K562 (cell line): ENCODE measurements at regions not wholly inside any gene's neighbourhood (a gene's known extent, or its start where the extent isn't known, plus 50 kb on each side); places are given as distances from the start of the nearest gene placed in this dataset.

ENCODE experiments used
- ATAC-seq: fragments of 200-7000 bp; cut with Tn5 transposase; 3 replicates; pipeline ENCODE4 v1.9.1; 2020; ENCODE audit warnings: moderate library complexity
- BruUV-seq: library from RNA; stranded (reverse); fragments of 400-500 nt; replicated peaks from 2 replicates; lab custom pipeline; 2021; lab: Mats Ljungman, UMichigan
- CTCF ChIA-PET: fragments of 300-600 bp; formaldehyde crosslinking; extraction: SDS; loops from one replicate; lab custom pipeline; 2021; ENCODE audit warnings: low intra/inter-chr PET ratio; lab: Yijun Ruan, JAX
- POLR2A ChIA-PET: fragments of 300-600, 350-650 bp; sonication (Branson Sonifier 250); formaldehyde crosslinking; extraction: SDS; loops from one replicate; lab custom pipeline; 2021; ENCODE audit warnings: antibody characterized with exemption, inconsistent platforms; lab: Yijun Ruan, JAX
- DNase-seq, 4 experiments: peaks; one replicate each; pipeline versions ENCODE4 v3.0.0 to v3.0.0-alpha.2; 2011 to 2018; ENCODE audit warnings: low spot score in 3 of 4, mixed read lengths in 3 of 4; ENCODE audit errors: extremely low read depth in 1 of 4
- FAIRE-seq: peaks from 2 replicates; lab custom pipeline; 2011; peaks lifted over from hg19 to GRCh38; lab: Jason Lieb, UNC
- H2AFZ ChIP-seq: 2 replicates; pipeline ENCODE4 v1.6.0; 2011; ENCODE audit warnings: low read depth, low read length, control low read depth, inconsistent platforms
- H3K27ac ChIP-seq: fragments of 200-600 bp; 3 replicates; pipeline ENCODE4 v1.8.0; 2011; ENCODE audit warnings: low read depth, mild to moderate bottlenecking, control low read depth, inconsistent platforms, low read length, moderate library complexity, mixed read lengths; ENCODE audit errors: extremely low read depth
- H3K27me3 ChIP-seq, 2 experiments: fragments of 300-600 bp in 1 of 2; 2 replicates in 1 of 2; 3 replicates in 1 of 2; pipeline versions ENCODE4 v1.6.0 to v1.8.0; 2011; ENCODE audit warnings: inconsistent platforms in 2 of 2, low read length in 2 of 2, mild to moderate bottlenecking in 1 of 2, mixed read lengths in 1 of 2, moderate library complexity in 1 of 2; ENCODE audit not compliant: control insufficient read depth in 2 of 2, insufficient read depth in 2 of 2
- H3K36me3 ChIP-seq: fragments of 300-600 bp; 3 replicates; pipeline ENCODE4 v1.8.0; 2011; ENCODE audit warnings: mild to moderate bottlenecking, low read length, inconsistent platforms; ENCODE audit not compliant: control insufficient read depth, insufficient read depth
- H3K4me1 ChIP-seq, 2 experiments: fragments of 200-600 bp in 1 of 2; replicated peaks in 1 of 2; 2 replicates in 1 of 2; 3 replicates in 1 of 2; pipeline versions ENCODE4 v1.5.1 to v1.8.0; 2011; ENCODE audit warnings: inconsistent platforms in 2 of 2, low read length in 2 of 2, mild to moderate bottlenecking in 1 of 2, mixed read lengths in 1 of 2, moderate library complexity in 1 of 2; ENCODE audit not compliant: control insufficient read depth in 2 of 2, insufficient read depth in 2 of 2
- H3K4me2 ChIP-seq: 2 replicates; pipeline ENCODE4 v1.6.1; 2011; ENCODE audit warnings: low read length, control low read depth, inconsistent platforms, mixed read lengths; ENCODE audit not compliant: insufficient read depth
- H3K4me3 ChIP-seq: fragments of 200-600 bp; sonication (generic), shearing (Covaris generic); 2 replicates; pipeline ENCODE4 v1.5.1; 2016; ENCODE audit warnings: control low read depth, inconsistent platforms
- H3K79me2 ChIP-seq: fragments of 200-600 bp; 3 replicates; pipeline ENCODE4 v1.8.0; 2011; ENCODE audit warnings: low read length, inconsistent platforms; ENCODE audit not compliant: control insufficient read depth, insufficient read depth
- H3K9ac ChIP-seq, 2 experiments: 2 replicates each; pipeline versions ENCODE4 v1.6.0 to v1.6.1; 2011; ENCODE audit warnings: low read depth in 2 of 2, low read length in 2 of 2, control low read depth in 1 of 2, inconsistent platforms in 1 of 2, mild to moderate bottlenecking in 1 of 2, mixed read lengths in 1 of 2; ENCODE audit not compliant: insufficient read depth in 1 of 2
- H3K9me1 ChIP-seq: one replicate; pipeline ENCODE4 v1.6.0; 2011; ENCODE audit warnings: inconsistent platforms, mild to moderate bottlenecking, low read length, moderate library complexity; ENCODE audit not compliant: control insufficient read depth, insufficient read depth
- H3K9me3 ChIP-seq: replicated peaks from 2 replicates; pipeline ENCODE4 v1.5.1; 2011; ENCODE audit warnings: low read depth, low read length, inconsistent platforms; ENCODE audit not compliant: control insufficient read depth, insufficient read depth
- H4K20me1 ChIP-seq: replicated peaks from 2 replicates; pipeline ENCODE4 v1.6.1; 2011; ENCODE audit warnings: low read length, inconsistent platforms, mixed read lengths; ENCODE audit not compliant: control insufficient read depth, insufficient read depth
- CHD1 ChIP-seq: fragments of 200-600 bp; sonication (generic); IDR thresholded peaks from one replicate; pipeline ENCODE4 v1.6.1; 2012; ENCODE audit warnings: mild to moderate bottlenecking, moderate library complexity, low read length, inconsistent platforms
- E2F3 ChIP-seq: fragments of 250-450 bp; sonication (Bioruptor Pico); IDR thresholded peaks from 2 replicates; pipeline ENCODE4 v1.4.0; 2020; ENCODE audit warnings: mild to moderate bottlenecking
- ELF4 ChIP-seq: fragments of 450-650 bp; formaldehyde crosslinking; IDR thresholded peaks from 2 replicates; pipeline ENCODE4 v1.4.0; 2022; ENCODE audit warnings: missing genetic modification characterization
- EP400 ChIP-seq: fragments of 450-650 bp; IDR thresholded peaks from 2 replicates; pipeline ENCODE4 v1.6.1; 2017; ENCODE audit warnings: antibody characterized with exemption, mild to moderate bottlenecking, moderate library complexity
- ETS2 ChIP-seq: IDR thresholded peaks from 2 replicates; pipeline ENCODE4 v1.6.1; 2016; ENCODE audit warnings: borderline replicate concordance, missing genetic modification characterization, mild to moderate bottlenecking, moderate library complexity, missing compliant biosample characterization; ENCODE audit not compliant: poor library complexity, severe bottlenecking
- LARP7 ChIP-seq: fragments of 450-650 bp; IDR thresholded peaks from 2 replicates; pipeline ENCODE4 v1.6.1; 2016
- MEF2D ChIP-seq: conservative IDR thresholded peaks from 2 replicates; pipeline ENCODE4 v1.6.1; 2016; ENCODE audit warnings: low read depth, missing genetic modification characterization, missing compliant biosample characterization
- MXI1 ChIP-seq: IDR thresholded peaks from 2 replicates; pipeline ENCODE4 v1.6.1; 2011; ENCODE audit warnings: low read depth, mild to moderate bottlenecking, improper control_type of control experiment, low read length
- MYBL2 ChIP-seq, 2 experiments: fragments of 450-650 bp in 1 of 2; sonication (generic) in 1 of 2; formaldehyde crosslinking in 1 of 2; IDR thresholded peaks; 2 replicates each; pipeline versions ENCODE4 v1.6.1 to v1.8.1; 2017 to 2022; ENCODE audit warnings: borderline replicate concordance in 1 of 2, inconsistent platforms in 1 of 2, low read depth in 1 of 2, mild to moderate bottlenecking in 1 of 2, missing genetic modification reagents in 1 of 2, moderate library complexity in 1 of 2
- NFE2L1 ChIP-seq: fragments of 450-650 bp; IDR thresholded peaks from 2 replicates; pipeline ENCODE4 v1.6.1; 2016; ENCODE audit warnings: missing genetic modification characterization, low read depth, mild to moderate bottlenecking, missing compliant biosample characterization, moderate library complexity, borderline replicate concordance
- POLR2G ChIP-seq: fragments of 200-400 bp; formaldehyde crosslinking; IDR thresholded peaks from 2 replicates; pipeline ENCODE4 v1.6.1; 2017; ENCODE audit warnings: low read depth, mild to moderate bottlenecking, antibody characterized with exemption, low read length, moderate library complexity
- RBFOX2 ChIP-seq: fragments of 200-400 bp; formaldehyde crosslinking; IDR thresholded peaks from 2 replicates; pipeline ENCODE4 v1.6.1; 2017; ENCODE audit warnings: low read depth, mild to moderate bottlenecking, low read length, moderate library complexity
- TBP ChIP-seq: optimal IDR thresholded peaks from 2 replicates; pipeline ENCODE3; 2011; ENCODE audit warnings: low read depth, low read length, improper control_type of control experiment
- ZC3H8 ChIP-seq: fragments of 450-650 bp; IDR thresholded peaks from 2 replicates; pipeline ENCODE4 v1.6.1; 2017
- ZKSCAN3 ChIP-seq: fragments of 250-450 bp; sonication (Bioruptor Pico); IDR thresholded peaks from 2 replicates; pipeline ENCODE4 v1.4.0; 2020
- WGBS: fragments of 100-300 bp; shearing (Covaris generic); methylation state at CpG from one replicate; pipeline ENCODE4 v1.1.6; 2016; ENCODE audit warnings: low coverage, mixed read lengths; ENCODE audit not compliant: insufficient coverage; ENCODE audit errors: missing lambda C conversion rate; 5-methylcytosine and 5-hydroxymethylcytosine counted together
- in situ Hi-C: fragments of 300-500 bp; cut with MboI; formaldehyde crosslinking; loops from 4 replicates; pipeline ENCODE4 v1.15.0; 2018; ENCODE audit warnings: inconsistent platforms, mixed read lengths
- intact Hi-C: fragments of 100-400 bp; cut with micrococcal nuclease; formaldehyde crosslinking; loops from 2 replicates; pipeline ENCODE4 v1.14.2; 2022
- TF ChIP-seq, protein P1 (sequence below): sonication (generic); IDR thresholded peaks from 2 replicates; pipeline ENCODE4 v1.6.1; 2016
- TF ChIP-seq, protein P2 (sequence below): fragments of 250-450 bp; sonication (Bioruptor Pico); IDR thresholded peaks from 2 replicates; pipeline ENCODE4 v1.8.0; 2022; ENCODE audit warnings: inconsistent platforms, mild to moderate bottlenecking, moderate library complexity, borderline replicate concordance
- TF ChIP-seq, protein P3 (sequence below): sonication (generic); formaldehyde crosslinking; IDR thresholded peaks from 2 replicates; pipeline ENCODE4 v1.9.0; 2022; ENCODE audit warnings: mild to moderate bottlenecking, missing genetic modification reagents

DNA sequence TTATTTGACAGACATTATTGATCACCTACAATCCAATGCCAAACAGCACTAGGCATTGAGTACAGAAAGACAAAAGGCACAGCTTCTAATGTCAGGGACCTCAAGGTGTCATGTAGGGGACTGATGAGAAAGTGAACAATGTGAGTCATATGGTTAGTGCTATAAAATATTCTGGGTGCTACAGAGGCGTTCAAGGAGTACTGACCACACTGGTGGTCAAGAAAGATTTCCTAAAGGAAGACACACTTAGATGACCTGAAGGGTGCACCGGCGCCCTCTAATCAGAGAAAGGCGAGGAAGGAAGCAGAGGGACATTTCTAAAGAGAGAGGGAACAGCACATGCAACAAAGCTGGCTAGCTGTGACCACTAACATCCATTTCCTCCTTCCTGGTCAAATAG is 64.9 kb upstream of the F3 start:
- WGBS, result 30% methylated on average over 4 of the region's 4 CpGs
- in situ Hi-C loops, result no loop called here
- no peak overlapping the region for H2AFZ ChIP-seq

More for the DNA sequence above, 64.9 kb upstream of the F3 start:
- no TSS peak for BruUV-seq
- no peak for DNase-seq
- no peak for FAIRE-seq
- POLR2A ChIA-PET, result no interaction called here
- Histone ChIP-seq H3K9me3 (no peaks in the 10 kb centered on the region), H3K4me2 (no peak overlapping the region), H3K4me3 (no peak overlapping the region), H3K27me3 (peaks cover 3 to 7% of the 10 kb centered on the region in 2 experiments; a peak in 2 of 5 replicates), H3K9ac (no peak overlapping the region)
- CTCF ChIA-PET, result no interaction called here
- TF ChIP-seq MXI1, result no peak
- TF ChIP-seq LARP7, result no peak
- TF ChIP-seq TBP, result no peak
- TF ChIP-seq EP400, result no peak
- TF ChIP-seq RBFOX2, result no peak
- no peak for TF ChIP-seq ZC3H8
- TF ChIP-seq E2F3 (CRISPR knock-in tag), result no peak
- TF ChIP-seq CHD1, result no peak
- TF ChIP-seq, protein P1, sequence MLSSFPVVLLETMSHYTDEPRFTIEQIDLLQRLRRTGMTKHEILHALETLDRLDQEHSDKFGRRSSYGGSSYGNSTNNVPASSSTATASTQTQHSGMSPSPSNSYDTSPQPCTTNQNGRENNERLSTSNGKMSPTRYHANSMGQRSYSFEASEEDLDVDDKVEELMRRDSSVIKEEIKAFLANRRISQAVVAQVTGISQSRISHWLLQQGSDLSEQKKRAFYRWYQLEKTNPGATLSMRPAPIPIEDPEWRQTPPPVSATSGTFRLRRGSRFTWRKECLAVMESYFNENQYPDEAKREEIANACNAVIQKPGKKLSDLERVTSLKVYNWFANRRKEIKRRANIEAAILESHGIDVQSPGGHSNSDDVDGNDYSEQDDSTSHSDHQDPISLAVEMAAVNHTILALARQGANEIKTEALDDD, result no peak
- no peak for TF ChIP-seq ZKSCAN3
- TF ChIP-seq MYBL2 (IDR thresholded peaks at IDR 0.05; ENCODE audit: low read depth), result no peak
- no peak for TF ChIP-seq MYBL2 (CRISPR knock-in tag; IDR thresholded peaks at IDR 0.05; ENCODE audit: borderline replicate concordance)
- no peak for TF ChIP-seq POLR2G
- TF ChIP-seq, protein P2, sequence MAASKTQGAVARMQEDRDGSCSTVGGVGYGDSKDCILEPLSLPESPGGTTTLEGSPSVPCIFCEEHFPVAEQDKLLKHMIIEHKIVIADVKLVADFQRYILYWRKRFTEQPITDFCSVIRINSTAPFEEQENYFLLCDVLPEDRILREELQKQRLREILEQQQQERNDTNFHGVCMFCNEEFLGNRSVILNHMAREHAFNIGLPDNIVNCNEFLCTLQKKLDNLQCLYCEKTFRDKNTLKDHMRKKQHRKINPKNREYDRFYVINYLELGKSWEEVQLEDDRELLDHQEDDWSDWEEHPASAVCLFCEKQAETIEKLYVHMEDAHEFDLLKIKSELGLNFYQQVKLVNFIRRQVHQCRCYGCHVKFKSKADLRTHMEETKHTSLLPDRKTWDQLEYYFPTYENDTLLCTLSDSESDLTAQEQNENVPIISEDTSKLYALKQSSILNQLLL (CRISPR knock-in tag), result no peak
- TF ChIP-seq ETS2 (tag), result no peak
- no peak for TF ChIP-seq ELF4 (CRISPR knock-in tag)
- no peak for TF ChIP-seq MEF2D (tag)
- no peak for TF ChIP-seq NFE2L1 (tag)
- TF ChIP-seq, protein P3, sequence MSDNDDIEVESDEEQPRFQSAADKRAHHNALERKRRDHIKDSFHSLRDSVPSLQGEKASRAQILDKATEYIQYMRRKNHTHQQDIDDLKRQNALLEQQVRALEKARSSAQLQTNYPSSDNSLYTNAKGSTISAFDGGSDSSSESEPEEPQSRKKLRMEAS (CRISPR knock-in tag), result no peak
- TF ChIP-seq, all 486 proteins: peak for 0
- Histone ChIP-seq H4K20me1 (no peaks in the 10 kb centered on the region), H3K4me1 (peaks cover 0 to 10% of the 10 kb centered on the region in 2 experiments; a peak in 2 of 5 replicates), H3K79me2 (no peaks in the 10 kb centered on the region), H3K27ac (no peak overlapping the region), H3K36me3 (no peaks in the 10 kb centered on the region), H3K9me1 (no peaks in the 10 kb centered on the region)
- no peak for ATAC-seq
- intact Hi-C loops, result loop anchor here (10.0 kb wide), 1 partner anchor 198 kb away; no protein-coding TSS in a partner anchor
